Fibroblast of the aortic adventitia (primary cell): ENCODE measurements at regions not wholly inside any gene's neighbourhood (a gene's known extent, or its start where the extent isn't known, plus 50 kb on each side); places are given as distances from the start of the nearest gene placed in this dataset.

Source experiments
- DNase-seq: peaks from one replicate; pipeline ENCODE4 v3.0.0-alpha.2; 2010; ENCODE audit warnings: low read depth
- H3K4me3 ChIP-seq: 2 replicates; pipeline ENCODE4 v1.5.1; 2011; ENCODE audit warnings: low read depth, mild to moderate bottlenecking, control low read depth, low read length, moderate library complexity
- CTCF ChIP-seq: IDR thresholded peaks from 2 replicates; pipeline ENCODE4 v1.5.1; 2011; ENCODE audit warnings: mild to moderate bottlenecking, low read length, control low read depth, inconsistent platforms; ENCODE audit not compliant: insufficient read depth

GRCh38 chr14:25944020-25944419 lies 653.8 kb downstream of the NOVA1 start:
- TF ChIP-seq CTCF = no peak
- DNase-seq = no peak
- no peak overlapping the region for H3K4me3 ChIP-seq

GRCh38 chr14:25943329-25943728 lies 654.5 kb downstream of the NOVA1 start:
- H3K4me3 ChIP-seq = no peak overlapping the region
- TF ChIP-seq CTCF = no peak
- no peak for DNase-seq

- no peak overlapping the region for H3K4me3 ChIP-seq
- no peak for TF ChIP-seq CTCF
- DNase-seq = no peak
Observed at GRCh38 chr14:25942090-25942489, 655.7 kb downstream of the NOVA1 start.

GRCh38 chr14:25933731-25934130 lies 664.1 kb downstream of the NOVA1 start:
- TF ChIP-seq CTCF = no peak
- DNase-seq = no peak
- H3K4me3 ChIP-seq = no peak overlapping the region

GRCh38 chr14:25929881-25930615 lies 667.8 kb downstream of the NOVA1 start:
- no peak for TF ChIP-seq CTCF
- no peak overlapping the region for H3K4me3 ChIP-seq
- DNase-seq = no peak

- TF ChIP-seq CTCF = no peak
- no peak overlapping the region for H3K4me3 ChIP-seq
- DNase-seq = no peak
Observed at GRCh38 chr14:25911831-25912230, 686.0 kb downstream of the NOVA1 start.

GRCh38 chr14:25909045-25909747 lies 688.6 kb downstream of the NOVA1 start:
- DNase-seq = no peak
- H3K4me3 ChIP-seq = no peak overlapping the region
- TF ChIP-seq CTCF = no peak
